Fibroblast of lung (primary cell): ENCODE measurements at regions not wholly inside any gene's neighbourhood (a gene's known extent, or its start where the extent isn't known, plus 50 kb on each side); places are given as distances from the start of the nearest gene placed in this dataset.

Experiments
- DNase-seq, 2 donors: peaks; one replicate each; pipeline versions ENCODE4 v3.0.0 to v3.0.0-alpha.2; 2010; ENCODE audit warnings: low read depth in 2 of 2
- H2AFZ ChIP-seq: 2 replicates; pipeline ENCODE4 v1.5.1; 2012; ENCODE audit warnings: low read length, control low read depth, inconsistent platforms
- H3K27ac ChIP-seq: 2 replicates; pipeline ENCODE4 v1.5.1; 2011; ENCODE audit warnings: low read length, control low read depth; ENCODE audit not compliant: insufficient read depth
- H3K27me3 ChIP-seq: 2 replicates; pipeline ENCODE4 v1.5.1; 2011; ENCODE audit warnings: mild to moderate bottlenecking, low read length; ENCODE audit not compliant: control insufficient read depth, insufficient read depth
- H3K36me3 ChIP-seq: 2 replicates; pipeline ENCODE4 v1.5.1; 2011; ENCODE audit warnings: low read length; ENCODE audit not compliant: control insufficient read depth, insufficient read depth
- H3K4me1 ChIP-seq: 2 replicates; pipeline ENCODE4 v1.5.1; 2011; ENCODE audit warnings: low read length; ENCODE audit not compliant: control insufficient read depth, insufficient read depth; ENCODE audit errors: extremely low read depth
- H3K4me2 ChIP-seq: 2 replicates; pipeline ENCODE4 v1.5.1; 2011; ENCODE audit warnings: low read length, control low read depth; ENCODE audit not compliant: insufficient read depth; ENCODE audit errors: extremely low read depth
- H3K4me3 ChIP-seq, 4 experiments: fragments of 200-600 bp in 1 of 4; sonication (generic) in 1 of 4; replicated peaks in 1 of 4; 2 replicates each; pipeline ENCODE4 v1.5.1; 2011 to 2016; ENCODE audit warnings: low read length in 4 of 4, low read depth in 3 of 4, mild to moderate bottlenecking in 3 of 4, control low read depth in 2 of 4, inconsistent platforms in 1 of 4, mixed read lengths in 1 of 4; ENCODE audit not compliant: insufficient read depth in 1 of 4; ENCODE audit errors: control extremely low read depth in 1 of 4
- H3K79me2 ChIP-seq: 2 replicates; pipeline ENCODE4 v1.5.1; 2012; ENCODE audit warnings: mild to moderate bottlenecking, low read length, inconsistent platforms; ENCODE audit not compliant: control insufficient read depth, insufficient read depth
- H3K9ac ChIP-seq: 2 replicates; pipeline ENCODE4 v1.5.1; 2011; ENCODE audit warnings: mild to moderate bottlenecking, low read length, control low read depth; ENCODE audit not compliant: insufficient read depth
- H3K9me3 ChIP-seq: 2 replicates; pipeline ENCODE4 v1.5.1; 2012; ENCODE audit warnings: low read depth, low read length; ENCODE audit not compliant: control insufficient read depth, insufficient read depth
- H4K20me1 ChIP-seq: 2 replicates; pipeline ENCODE4 v1.5.1; 2011; ENCODE audit warnings: low read length; ENCODE audit not compliant: control insufficient read depth, insufficient read depth; ENCODE audit errors: extremely low read depth
- EZH2 ChIP-seq: IDR thresholded peaks from 2 replicates; pipeline ENCODE4 v1.5.1; 2012; ENCODE audit warnings: low read length, control low read depth, mild to moderate bottlenecking; ENCODE audit errors: missing control alignments
- TF ChIP-seq, protein P1 (sequence below), 2 donors: IDR thresholded peaks in 1 of 2; conservative IDR thresholded peaks in 1 of 2; 1 replicate in 1 of 2; 2 replicates in 1 of 2; pipeline ENCODE4 v1.5.1; 2011 to 2012; ENCODE audit warnings: low read length in 2 of 2, control low read depth in 1 of 2, inconsistent platforms in 1 of 2, low read depth in 1 of 2, mild to moderate bottlenecking in 1 of 2

DNA sequence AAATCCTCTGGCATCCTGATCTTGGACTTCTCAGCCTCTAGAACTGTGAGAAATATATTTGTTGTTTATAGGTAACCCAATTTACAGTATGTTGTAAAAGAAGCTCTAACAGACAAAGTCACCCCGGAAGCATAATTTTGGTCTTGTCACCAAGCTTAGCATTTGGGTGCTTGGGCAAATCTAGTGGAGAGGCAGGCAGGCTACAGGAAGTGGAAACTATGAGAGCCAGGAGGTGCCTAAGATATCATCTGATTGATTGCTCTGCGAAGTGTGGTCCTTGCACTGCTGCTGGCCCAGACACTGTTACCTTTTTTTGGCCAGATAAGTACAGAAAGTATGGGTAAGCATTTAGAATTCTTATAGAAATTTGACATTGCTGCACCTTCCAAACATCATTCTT is 102.9 kb downstream of the CDC42EP3 start:
- H3K79me2 ChIP-seq = no peaks in the 10 kb centered on the region
- H3K4me1 ChIP-seq = peaks cover 32% of the 10 kb centered on the region

DNA sequence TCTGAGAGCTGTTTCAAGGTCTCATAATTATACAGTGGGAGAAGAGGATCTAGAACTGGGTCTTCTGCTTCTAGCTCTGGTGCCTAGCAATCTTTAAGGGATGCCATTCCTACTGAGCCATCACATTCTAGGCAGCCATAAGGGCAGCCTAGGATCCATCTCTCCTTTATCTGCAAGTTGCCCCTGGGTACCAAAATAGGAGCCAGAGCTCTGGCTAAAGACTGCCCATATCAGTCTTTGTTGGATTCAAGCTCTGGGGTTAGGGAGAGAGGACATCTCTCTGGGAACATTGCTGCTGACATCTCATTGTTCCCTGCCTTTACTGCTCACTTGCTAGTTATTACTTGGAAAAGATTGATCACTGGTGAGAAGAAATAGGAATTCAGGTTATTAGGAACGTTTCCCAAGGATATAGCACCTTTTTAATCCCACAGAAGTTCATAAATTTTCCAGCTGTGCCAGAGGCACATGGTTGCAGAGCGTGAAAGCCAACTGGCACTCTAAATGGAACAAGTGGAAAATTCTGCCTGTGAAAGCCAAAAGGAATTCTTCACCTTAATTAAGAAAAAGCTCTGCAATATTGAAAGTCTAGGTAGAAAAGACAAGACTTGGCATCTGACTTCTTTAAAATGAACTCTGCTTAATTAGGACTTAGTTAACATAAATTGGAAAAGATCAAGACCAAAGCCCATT is 102.2 kb downstream of the CDC42EP3 start:
- no peak for TF ChIP-seq EZH2
- TF ChIP-seq, protein P1, sequence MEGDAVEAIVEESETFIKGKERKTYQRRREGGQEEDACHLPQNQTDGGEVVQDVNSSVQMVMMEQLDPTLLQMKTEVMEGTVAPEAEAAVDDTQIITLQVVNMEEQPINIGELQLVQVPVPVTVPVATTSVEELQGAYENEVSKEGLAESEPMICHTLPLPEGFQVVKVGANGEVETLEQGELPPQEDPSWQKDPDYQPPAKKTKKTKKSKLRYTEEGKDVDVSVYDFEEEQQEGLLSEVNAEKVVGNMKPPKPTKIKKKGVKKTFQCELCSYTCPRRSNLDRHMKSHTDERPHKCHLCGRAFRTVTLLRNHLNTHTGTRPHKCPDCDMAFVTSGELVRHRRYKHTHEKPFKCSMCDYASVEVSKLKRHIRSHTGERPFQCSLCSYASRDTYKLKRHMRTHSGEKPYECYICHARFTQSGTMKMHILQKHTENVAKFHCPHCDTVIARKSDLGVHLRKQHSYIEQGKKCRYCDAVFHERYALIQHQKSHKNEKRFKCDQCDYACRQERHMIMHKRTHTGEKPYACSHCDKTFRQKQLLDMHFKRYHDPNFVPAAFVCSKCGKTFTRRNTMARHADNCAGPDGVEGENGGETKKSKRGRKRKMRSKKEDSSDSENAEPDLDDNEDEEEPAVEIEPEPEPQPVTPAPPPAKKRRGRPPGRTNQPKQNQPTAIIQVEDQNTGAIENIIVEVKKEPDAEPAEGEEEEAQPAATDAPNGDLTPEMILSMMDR (conservative IDR thresholded peaks at IDR 0.05 in 1 of 2, IDR thresholded peaks at IDR 0.05 in 1 of 2; ENCODE audit: low read depth in 1 of 2, low read length in 2 of 2) = no peak
- no peak for DNase-seq
- Histone ChIP-seq H3K4me1 (peaks cover 37% of the 10 kb centered on the region), H3K4me2 (no peak overlapping the region), H3K36me3 (no peaks in the 10 kb centered on the region), H3K9me3 (no peaks in the 10 kb centered on the region), H3K79me2 (no peaks in the 10 kb centered on the region), H2AFZ (no peak overlapping the region), H3K9ac (no peak overlapping the region), H3K4me3 (no peak overlapping the region), H4K20me1 (no peaks in the 10 kb centered on the region), H3K27ac (no peak overlapping the region), H3K27me3 (no peaks in the 10 kb centered on the region)

More for the DNA sequence above, 102.9 kb downstream of the CDC42EP3 start:
- TF ChIP-seq, protein P1 (conservative IDR thresholded peaks at IDR 0.05 in 1 of 2, IDR thresholded peaks at IDR 0.05 in 1 of 2; ENCODE audit: low read depth in 1 of 2, low read length in 2 of 2) = no peak
- TF ChIP-seq EZH2 = no peak
- Histone ChIP-seq H3K27me3 (no peaks in the 10 kb centered on the region), H2AFZ (no peak overlapping the region), H3K9ac (no peak overlapping the region), H3K4me3 (no peak overlapping the region), H3K9me3 (no peaks in the 10 kb centered on the region), H3K27ac (no peak overlapping the region), H3K36me3 (no peaks in the 10 kb centered on the region), H4K20me1 (no peaks in the 10 kb centered on the region), H3K4me2 (no peak overlapping the region)
- DNase-seq = no peak

GRCh38 chr2:37569986-37570679 is 101.3 kb downstream of the CDC42EP3 start:
- Histone ChIP-seq H3K36me3 (no peaks in the 10 kb centered on the region), H3K4me2 (peak overlapping the region; percentile 17), H3K9me3 (no peaks in the 10 kb centered on the region), H3K79me2 (no peaks in the 10 kb centered on the region), H3K27ac (peak overlapping the region; percentile 76), H2AFZ (no peak overlapping the region), H3K4me1 (peaks cover 35% of the 10 kb centered on the region), H3K27me3 (no peaks in the 10 kb centered on the region), H3K9ac (no peak overlapping the region), H4K20me1 (no peaks in the 10 kb centered on the region), H3K4me3 (no peak overlapping the region)
- TF ChIP-seq, protein P1 (conservative IDR thresholded peaks at IDR 0.05 in 1 of 2, IDR thresholded peaks at IDR 0.05 in 1 of 2; ENCODE audit: low read depth in 1 of 2, low read length in 2 of 2) = no peak
- TF ChIP-seq EZH2 = no peak
- peak; percentile 61 to 93 for DNase-seq
